MCF 10A (cell line): ENCODE measurements at regions not wholly inside any gene's neighbourhood (a gene's known extent, or its start where the extent isn't known, plus 50 kb on each side); places are given as distances from the start of the nearest gene placed in this dataset.
"Not testable (repeated sequence)": the region's sequence is repeated elsewhere in the genome, so short reads cannot be mapped to it uniquely, and the experiment has no call there.

Source experiments
- BruUV-seq: library from RNA; stranded (reverse); fragments of 400-500 nt; replicated peaks from 2 replicates; lab custom pipeline; 2021; lab: Mats Ljungman, UMichigan
- CTCF ChIA-PET: fragments of 300-600 bp; sonication (Branson Sonifier 250); formaldehyde crosslinking; extraction: SDS; loops from one replicate; lab custom pipeline; 2021; ENCODE audit warnings: antibody characterized with exemption, inconsistent platforms; lab: Yijun Ruan, JAX
- POLR2A ChIA-PET: fragments of 300-600, 350-650 bp; sonication (Branson Sonifier 250); formaldehyde crosslinking; extraction: SDS; loops from one replicate; lab custom pipeline; 2020; ENCODE audit warnings: antibody characterized with exemption, inconsistent platforms; lab: Yijun Ruan, JAX
- DNase-seq: peaks from one replicate; pipeline ENCODE4 v3.0.0-alpha.2; 2018; ENCODE audit not compliant: unreplicated experiment
- H3K27ac Mint-ChIP-seq: one replicate; pipeline ENCODE4 v1.8.0; 2022; ENCODE audit warnings: mild to moderate bottlenecking, low read depth, mixed read lengths; ENCODE audit not compliant: unreplicated experiment
- H3K27me3 Mint-ChIP-seq: one replicate; pipeline ENCODE4 v1.8.0; 2022; ENCODE audit warnings: mixed read lengths; ENCODE audit not compliant: insufficient read depth, unreplicated experiment
- H3K36me3 Mint-ChIP-seq: one replicate; pipeline ENCODE4 v1.8.0; 2022; ENCODE audit warnings: mild to moderate bottlenecking, moderate library complexity, mixed read lengths; ENCODE audit not compliant: insufficient read depth, unreplicated experiment
- H3K4me1 Mint-ChIP-seq: one replicate; pipeline ENCODE4 v1.8.0; 2022; ENCODE audit warnings: mixed read lengths; ENCODE audit not compliant: insufficient read depth, unreplicated experiment
- H3K4me3 Mint-ChIP-seq: one replicate; pipeline ENCODE4 v1.8.0; 2022; ENCODE audit warnings: mild to moderate bottlenecking, moderate library complexity, mixed read lengths; ENCODE audit not compliant: unreplicated experiment
- H3K9me3 Mint-ChIP-seq: one replicate; pipeline ENCODE4 v1.8.0; 2022; ENCODE audit warnings: mixed read lengths; ENCODE audit not compliant: unreplicated experiment
- CTCF ChIP-seq: fragments of 200-600 bp; IDR thresholded peaks from one replicate; pipeline ENCODE4 v1.8.0; 2022; ENCODE audit warnings: antibody characterized with exemption, mild to moderate bottlenecking; ENCODE audit not compliant: unreplicated experiment
- intact Hi-C: fragments of 100-400 bp; cut with micrococcal nuclease; formaldehyde crosslinking; loops from 2 replicates; pipeline ENCODE4 v1.14.1; 2022

GRCh38 chr21:33994373-33994772 lies 78.8 kb upstream of the ATP5PO start:
- TF ChIP-seq CTCF = no peak
- CTCF ChIA-PET = no interaction called here
- Mint-ChIP-seq H3K27me3 (peaks cover 11% of the 10 kb centered on the region), H3K9me3 (peaks cover 5% of the 10 kb centered on the region), H3K4me1 (no peaks in the 10 kb centered on the region), H3K36me3 (peaks cover 4% of the 10 kb centered on the region), H3K27ac (no peak overlapping the region), H3K4me3 (no peak overlapping the region)
- DNase-seq = no peak
- POLR2A ChIA-PET = no interaction called here
- BruUV-seq = no TSS peak
- intact Hi-C loops = no loop called here

- no peak overlapping the region for H3K4me3 Mint-ChIP-seq
- no peak overlapping the region for H3K27ac Mint-ChIP-seq
Measured at GRCh38 chr21:33993286-33994231, 78.0 kb upstream of the ATP5PO start.

DNA sequence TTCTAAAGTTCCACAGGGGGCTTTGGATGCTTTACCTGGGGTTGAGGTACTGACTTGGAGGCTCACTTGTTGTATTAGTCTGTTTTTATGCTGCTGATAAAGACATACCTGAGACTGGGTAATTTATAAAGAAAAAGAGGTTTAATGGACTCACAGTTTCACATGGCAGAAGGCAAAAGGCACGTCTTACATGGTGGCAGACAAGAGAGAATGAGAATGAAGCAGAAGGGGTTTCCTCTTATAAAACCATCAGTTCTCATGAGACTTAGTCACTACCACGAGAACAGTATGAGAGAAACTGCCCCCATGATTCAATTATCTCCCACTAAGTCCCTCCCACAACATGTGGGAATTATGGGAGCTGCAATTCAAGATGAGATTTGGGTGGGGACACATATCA lies 76.8 kb upstream of the ATP5PO start:
- H3K9me3 Mint-ChIP-seq, H3K4me3 Mint-ChIP-seq, BruUV-seq, intact Hi-C loops, H3K36me3 Mint-ChIP-seq, POLR2A ChIA-PET, H3K4me1 Mint-ChIP-seq, H3K27ac Mint-ChIP-seq, DNase-seq: not testable (repeated sequence)
- CTCF ChIA-PET = interaction anchor here (0.7 kb wide), 1 partner anchor 81 kb away, joined by 3 read pairs; no protein-coding TSS in a partner anchor
- H3K27me3 Mint-ChIP-seq = peaks cover 11% of the 10 kb centered on the region

More at GRCh38 chr21:33993286-33994231, 78.0 kb upstream of the ATP5PO start:
- intact Hi-C loops = no loop called here
- no peak for TF ChIP-seq CTCF
- ChIA-PET CTCF (interaction anchor here (0.6 kb wide), 1 partner anchor 30 kb away, joined by 3 read pairs; no protein-coding TSS in a partner anchor), POLR2A (no interaction called here)
- no peak for DNase-seq
- BruUV-seq = no TSS peak
- peaks cover 11% of the 10 kb centered on the region for H3K27me3 Mint-ChIP-seq
- H3K9me3 Mint-ChIP-seq = peaks cover 5% of the 10 kb centered on the region
- no peaks in the 10 kb centered on the region for H3K4me1 Mint-ChIP-seq
- peaks cover 4% of the 10 kb centered on the region for H3K36me3 Mint-ChIP-seq

DNA sequence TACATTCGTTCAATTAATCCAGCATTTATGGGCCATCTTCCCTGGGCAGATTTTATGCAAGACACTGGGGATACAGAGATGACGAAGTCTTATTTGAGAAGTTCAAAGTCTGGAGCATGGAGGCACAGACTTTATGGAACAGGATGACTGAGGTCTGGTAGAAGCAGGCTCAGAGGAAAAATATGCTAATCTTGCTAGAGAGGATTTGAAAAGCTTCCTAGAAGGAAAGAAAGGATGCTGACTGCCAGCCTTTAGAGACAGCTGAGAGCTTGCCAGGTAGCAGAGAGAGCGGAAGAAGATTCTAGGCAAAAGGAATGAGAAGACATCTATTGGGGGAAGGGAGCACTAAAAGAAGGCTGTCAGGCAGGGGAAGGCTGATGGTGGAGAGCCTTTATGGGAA lies 75.5 kb upstream of the ATP5PO start:
- POLR2A ChIA-PET = interaction anchor here (0.6 kb wide), 1 partner anchor 533 kb away, joined by 3 read pairs; no protein-coding TSS in a partner anchor
- Mint-ChIP-seq H3K36me3 (peaks cover 4% of the 10 kb centered on the region), H3K27me3 (peaks cover 11% of the 10 kb centered on the region), H3K4me1 (no peaks in the 10 kb centered on the region), H3K4me3 (no peak overlapping the region), H3K27ac (no peak overlapping the region), H3K9me3 (peaks cover 5% of the 10 kb centered on the region)
- intact Hi-C loops = no loop called here
- BruUV-seq = no TSS peak
- CTCF ChIA-PET = no interaction called here
- DNase-seq = no peak
- no peak for TF ChIP-seq CTCF
